DND-41 (cell line): ENCODE measurements at regions not wholly inside any gene's neighbourhood (a gene's known extent, or its start where the extent isn't known, plus 50 kb on each side); places are given as distances from the start of the nearest gene placed in this dataset.

Experiments
- ATAC-seq: fragments of 200-7000 bp; cut with Tn5 transposase; 3 replicates; pipeline ENCODE4 v1.9.1; 2021; ENCODE audit warnings: low read depth; ENCODE audit not compliant: insufficient read depth
- DNase-seq: peaks from one replicate; pipeline ENCODE4 v3.0.0-alpha.2; 2020
- H2AFZ ChIP-seq: 2 replicates; pipeline ENCODE4 v1.6.0; 2012; ENCODE audit warnings: low read depth, low read length
- H3K27ac ChIP-seq: 2 replicates; pipeline ENCODE4 v1.5.1; 2012; ENCODE audit warnings: low read length, inconsistent platforms
- H3K27me3 ChIP-seq: fragments of 200-600 bp; sonication (generic); 2 replicates; pipeline ENCODE4 v1.6.0; 2012; ENCODE audit warnings: low read length, mild to moderate bottlenecking, inconsistent platforms; ENCODE audit not compliant: insufficient read depth, poor library complexity
- H3K36me3 ChIP-seq: 2 replicates; pipeline ENCODE4 v1.5.1; 2012; ENCODE audit warnings: low read length, inconsistent platforms; ENCODE audit not compliant: insufficient read depth
- H3K4me1 ChIP-seq: 2 replicates; pipeline ENCODE4 v1.5.1; 2012; ENCODE audit warnings: mild to moderate bottlenecking, low read length; ENCODE audit not compliant: insufficient read depth
- H3K4me2 ChIP-seq: 2 replicates; pipeline ENCODE4 v1.6.0; 2012; ENCODE audit warnings: mild to moderate bottlenecking, moderate library complexity, low read length, inconsistent platforms; ENCODE audit not compliant: insufficient read depth
- H3K4me3 ChIP-seq, 2 experiments: fragments of 200-600 bp in 1 of 2; shearing (Covaris generic) in 1 of 2; 2 replicates each; pipeline ENCODE4 v1.5.1; 2012 to 2016; ENCODE audit warnings: inconsistent platforms in 2 of 2, low read length in 2 of 2, mild to moderate bottlenecking in 2 of 2, low read depth in 1 of 2, moderate library complexity in 1 of 2
- H3K79me2 ChIP-seq: 2 replicates; pipeline ENCODE4 v1.6.0; 2012; ENCODE audit warnings: low read length, inconsistent platforms; ENCODE audit not compliant: insufficient read depth
- H3K9ac ChIP-seq: 2 replicates; pipeline ENCODE4 v1.6.0; 2012; ENCODE audit warnings: low read depth, mild to moderate bottlenecking, inconsistent platforms, low read length, moderate library complexity
- H3K9me3 ChIP-seq: 2 replicates; pipeline ENCODE4 v1.5.1; 2012; ENCODE audit warnings: low read length, moderate library complexity, mild to moderate bottlenecking, inconsistent platforms; ENCODE audit not compliant: insufficient read depth, severe bottlenecking
- H4K20me1 ChIP-seq: 2 replicates; pipeline ENCODE4 v1.6.0; 2012; ENCODE audit warnings: low read length; ENCODE audit not compliant: insufficient read depth
- CTCF ChIP-seq: IDR thresholded peaks from 2 replicates; pipeline ENCODE4 v1.5.1; 2012; ENCODE audit warnings: borderline replicate concordance, low read length, moderate library complexity, mild to moderate bottlenecking; ENCODE audit not compliant: poor library complexity, severe bottlenecking; ENCODE audit errors: extremely low read depth
- EZH2 ChIP-seq: IDR thresholded peaks from 3 replicates; pipeline ENCODE4 v1.6.1; 2012; ENCODE audit warnings: borderline replicate concordance, low read depth, mild to moderate bottlenecking, moderate library complexity, low read length, inconsistent platforms; ENCODE audit not compliant: severe bottlenecking

- H3K79me2 ChIP-seq: no peaks in the 10 kb centered on the region
- H2AFZ ChIP-seq: no peak overlapping the region
- TF ChIP-seq EZH2: no peak
- no peaks in the 10 kb centered on the region for H3K36me3 ChIP-seq
- no peaks in the 10 kb centered on the region for H4K20me1 ChIP-seq
- H3K4me3 ChIP-seq: no peak overlapping the region
- DNase-seq: no peak
- no peak overlapping the region for H3K4me2 ChIP-seq
- no peaks in the 10 kb centered on the region for H3K27me3 ChIP-seq
- H3K9me3 ChIP-seq: no peaks in the 10 kb centered on the region
- no peak for ATAC-seq
- no peaks in the 10 kb centered on the region for H3K4me1 ChIP-seq
- no peak overlapping the region for H3K27ac ChIP-seq
- no peak overlapping the region for H3K9ac ChIP-seq
Measured at GRCh38 chr2:176544991-176545956, 276.0 kb downstream of the MTX2 start.

GRCh38 chr2:176546550-176546949 lies 277.3 kb downstream of the MTX2 start:
- no peak overlapping the region for H3K4me2 ChIP-seq
- H3K9ac ChIP-seq: no peak overlapping the region
- no peaks in the 10 kb centered on the region for H3K36me3 ChIP-seq
- H3K27me3 ChIP-seq: no peaks in the 10 kb centered on the region
- H3K27ac ChIP-seq: no peak overlapping the region
- H4K20me1 ChIP-seq: no peaks in the 10 kb centered on the region
- no peak for DNase-seq
- no peak overlapping the region for H2AFZ ChIP-seq
- H3K4me3 ChIP-seq: no peak overlapping the region
- TF ChIP-seq CTCF (no peak), EZH2 (no peak)
- ATAC-seq: no peak
- H3K9me3 ChIP-seq: no peaks in the 10 kb centered on the region
- no peaks in the 10 kb centered on the region for H3K79me2 ChIP-seq
- H3K4me1 ChIP-seq: no peaks in the 10 kb centered on the region

GRCh38 chr2:176552501-176553135 lies 283.4 kb downstream of the MTX2 start:
- no peak overlapping the region for H3K4me2 ChIP-seq
- H2AFZ ChIP-seq: no peak overlapping the region
- H4K20me1 ChIP-seq: no peaks in the 10 kb centered on the region
- no peaks in the 10 kb centered on the region for H3K27me3 ChIP-seq
- DNase-seq: no peak
- no peaks in the 10 kb centered on the region for H3K36me3 ChIP-seq
- no peak overlapping the region for H3K4me3 ChIP-seq
- H3K9me3 ChIP-seq: no peaks in the 10 kb centered on the region
- H3K79me2 ChIP-seq: no peaks in the 10 kb centered on the region
- TF ChIP-seq EZH2 (no peak), CTCF (no peak)
- peaks cover 17% of the 10 kb centered on the region for H3K4me1 ChIP-seq
- ATAC-seq: no peak
- 0 out of 2 replicates have a peak overlapping the region, but pooled peaks have one; percentile 1 for H3K27ac ChIP-seq
- H3K9ac ChIP-seq: no peak overlapping the region

- no peak overlapping the region for H3K4me2 ChIP-seq
- ATAC-seq (peak; percentile 57; the same call in 1 of the 3 replicates), DNase-seq (peak; percentile 6)
- H3K79me2 ChIP-seq: no peaks in the 10 kb centered on the region
- no peaks in the 10 kb centered on the region for H3K27me3 ChIP-seq
- TF ChIP-seq EZH2: no peak
- TF ChIP-seq CTCF: peak; percentile 47
- no peaks in the 10 kb centered on the region for H3K36me3 ChIP-seq
- peaks cover 17% of the 10 kb centered on the region for H3K4me1 ChIP-seq
- no peaks in the 10 kb centered on the region for H3K9me3 ChIP-seq
- peak overlapping the region; percentile 24; the same call in 1 of the 2 replicates for H3K9ac ChIP-seq
- H3K4me3 ChIP-seq: no peak overlapping the region
- no peaks in the 10 kb centered on the region for H4K20me1 ChIP-seq
- peak overlapping the region; percentile 69; the same call in 1 of the 2 replicates for H2AFZ ChIP-seq
- peak overlapping the region; percentile 73; the same call in 1 of the 2 replicates for H3K27ac ChIP-seq
Measured at GRCh38 chr2:176553685-176554100, 284.5 kb downstream of the MTX2 start.
